ENCODE measurements at regions not wholly inside any gene's neighbourhood (a gene's known extent, or its start where the extent isn't known, plus 50 kb on each side); places are given as distances from the start of the nearest gene placed in this dataset.

- POLR2A ChIA-PET, result no interaction called here
Observed at GRCh38 chr12:76241371-76241770, 106.8 kb downstream of the BBS10 start.

GRCh38 chr12:76240281-76240680 lies 107.9 kb downstream of the BBS10 start:
- H3K4me3 ChIP-seq (ENCODE audit: low read length), result no peak overlapping the region
- no peak for DNase-seq
- Mint-ChIP-seq H3K4me3 (no peak overlapping the region), H3K27ac (no peak overlapping the region), H3K36me3 (no peaks in the 10 kb centered on the region), H3K27me3 (peaks cover 0 to 3% (median 2%) of the 10 kb centered on the region in 5 donors), H3K9me3 (no peaks in the 10 kb centered on the region), H3K4me1 (no peaks in the 10 kb centered on the region)
- H3K9me3 ChIP-seq (ENCODE audit: control insufficient read depth in 2 of 3, low read length in 3 of 3), result no peaks in the 10 kb centered on the region
- ChIA-PET CTCF (no interaction called here), POLR2A (no interaction called here)
- intact Hi-C loops (cut with micrococcal nuclease), result no loop called here
- H3K4me1 ChIP-seq (ENCODE audit: control insufficient read depth in 2 of 2, insufficient read depth in 2 of 2, low read length in 2 of 2), result no peaks in the 10 kb centered on the region
- H3K36me3 ChIP-seq (ENCODE audit: control insufficient read depth in 2 of 3, insufficient read depth in 3 of 3, low read length in 3 of 3), result no peaks in the 10 kb centered on the region
- no peak for ATAC-seq
- H3K27me3 ChIP-seq (ENCODE audit: control insufficient read depth in 2 of 2, insufficient read depth in 2 of 2, low read length in 2 of 2), result no peaks in the 10 kb centered on the region
- H3K27ac ChIP-seq (ENCODE audit: low read depth, low read length), result no peak overlapping the region

More at GRCh38 chr12:76241371-76241770, 106.8 kb downstream of the BBS10 start:
- H3K27ac ChIP-seq (ENCODE audit: low read depth, low read length), result no peak overlapping the region
- Mint-ChIP-seq H3K27ac (no peak overlapping the region), H3K36me3 (no peaks in the 10 kb centered on the region), H3K27me3 (peaks cover 0 to 7% (median 3%) of the 10 kb centered on the region in 5 donors), H3K4me3 (no peak overlapping the region), H3K4me1 (no peaks in the 10 kb centered on the region), H3K9me3 (no peaks in the 10 kb centered on the region)
- CTCF ChIA-PET, result no interaction called here
- H3K27me3 ChIP-seq (ENCODE audit: control insufficient read depth in 2 of 2, insufficient read depth in 2 of 2, low read length in 2 of 2), result no peaks in the 10 kb centered on the region
- intact Hi-C loops (cut with micrococcal nuclease), result no loop called here
- H3K36me3 ChIP-seq (ENCODE audit: control insufficient read depth in 2 of 3, insufficient read depth in 3 of 3, low read length in 3 of 3), result no peaks in the 10 kb centered on the region
- no peak overlapping the region for H3K4me3 ChIP-seq (ENCODE audit: low read length)
- H3K9me3 ChIP-seq (ENCODE audit: control insufficient read depth in 2 of 3, low read length in 3 of 3), result no peaks in the 10 kb centered on the region
- DNase-seq (no peak), ATAC-seq (no peak)
- H3K4me1 ChIP-seq (ENCODE audit: control insufficient read depth in 2 of 2, insufficient read depth in 2 of 2, low read length in 2 of 2), result no peaks in the 10 kb centered on the region

GRCh38 chr12:76238688-76239087 lies 109.5 kb downstream of the BBS10 start:
- Histone ChIP-seq H3K9me3 (ENCODE audit: control insufficient read depth in 2 of 3, low read length in 3 of 3) (no peaks in the 10 kb centered on the region), H3K27ac (ENCODE audit: low read depth, low read length) (no peak overlapping the region), H3K4me3 (ENCODE audit: low read length) (no peak overlapping the region), H3K4me1 (ENCODE audit: control insufficient read depth in 2 of 2, insufficient read depth in 2 of 2, low read length in 2 of 2) (no peaks in the 10 kb centered on the region), H3K36me3 (ENCODE audit: control insufficient read depth in 2 of 3, insufficient read depth in 3 of 3, low read length in 3 of 3) (no peaks in the 10 kb centered on the region), H3K27me3 (ENCODE audit: control insufficient read depth in 2 of 2, insufficient read depth in 2 of 2, low read length in 2 of 2) (no peaks in the 10 kb centered on the region)
- ChIA-PET CTCF (no interaction called here), POLR2A (no interaction called here)
- DNase-seq (no peak), ATAC-seq (no peak)
- Mint-ChIP-seq H3K36me3 (no peaks in the 10 kb centered on the region), H3K4me1 (no peaks in the 10 kb centered on the region), H3K4me3 (no peak overlapping the region), H3K27me3 (peaks cover 0 to 8% (median 4%) of the 10 kb centered on the region in 5 donors), H3K27ac (no peak overlapping the region), H3K9me3 (no peaks in the 10 kb centered on the region)
- intact Hi-C loops (cut with micrococcal nuclease), result no loop called here

GRCh38 chr12:76237086-76237701 lies 111.0 kb downstream of the BBS10 start:
- H3K36me3 Mint-ChIP-seq, result no peaks in the 10 kb centered on the region
- POLR2A ChIA-PET, result no interaction called here
- CTCF ChIA-PET, result no interaction called here
- DNase-seq (no peak), ATAC-seq (no peak)
- no peak overlapping the region for H3K4me3 ChIP-seq (ENCODE audit: low read length)
- H3K36me3 ChIP-seq (ENCODE audit: control insufficient read depth in 2 of 3, insufficient read depth in 3 of 3, low read length in 3 of 3), result no peaks in the 10 kb centered on the region
- no peak overlapping the region for H3K4me3 Mint-ChIP-seq
- H3K27ac Mint-ChIP-seq, result no peak overlapping the region
- H3K4me1 ChIP-seq (ENCODE audit: control insufficient read depth in 2 of 2, insufficient read depth in 2 of 2, low read length in 2 of 2), result no peaks in the 10 kb centered on the region
- no peaks in the 10 kb centered on the region for H3K4me1 Mint-ChIP-seq
- peaks cover 0 to 9% (median 4%) of the 10 kb centered on the region in 5 donors for H3K27me3 Mint-ChIP-seq
- H3K27ac ChIP-seq (ENCODE audit: low read depth, low read length), result no peak overlapping the region
- H3K9me3 ChIP-seq (ENCODE audit: control insufficient read depth in 2 of 3, low read length in 3 of 3), result no peaks in the 10 kb centered on the region
- intact Hi-C loops (cut with micrococcal nuclease), result no loop called here
- H3K9me3 Mint-ChIP-seq, result no peaks in the 10 kb centered on the region
- no peaks in the 10 kb centered on the region for H3K27me3 ChIP-seq (ENCODE audit: control insufficient read depth in 2 of 2, insufficient read depth in 2 of 2, low read length in 2 of 2)

GRCh38 chr12:76236640-76237039 lies 111.6 kb downstream of the BBS10 start:
- no peaks in the 10 kb centered on the region for H3K36me3 Mint-ChIP-seq
- H3K9me3 ChIP-seq (ENCODE audit: control insufficient read depth in 2 of 3, low read length in 3 of 3), result no peaks in the 10 kb centered on the region
- no peaks in the 10 kb centered on the region for H3K9me3 Mint-ChIP-seq
- H3K27me3 Mint-ChIP-seq, result peaks cover 0 to 9% (median 4%) of the 10 kb centered on the region in 5 donors
- CTCF ChIA-PET, result no interaction called here
- H3K27me3 ChIP-seq (ENCODE audit: control insufficient read depth in 2 of 2, insufficient read depth in 2 of 2, low read length in 2 of 2), result no peaks in the 10 kb centered on the region
- H3K36me3 ChIP-seq (ENCODE audit: control insufficient read depth in 2 of 3, insufficient read depth in 3 of 3, low read length in 3 of 3), result no peaks in the 10 kb centered on the region
- H3K4me3 ChIP-seq (ENCODE audit: low read length), result no peak overlapping the region
- H3K27ac ChIP-seq (ENCODE audit: low read depth, low read length), result no peak overlapping the region
- DNase-seq, result no peak
- no peak overlapping the region for H3K4me3 Mint-ChIP-seq
- no peak for ATAC-seq
- POLR2A ChIA-PET, result no interaction called here
- intact Hi-C loops (cut with micrococcal nuclease), result no loop called here
- no peaks in the 10 kb centered on the region for H3K4me1 ChIP-seq (ENCODE audit: control insufficient read depth in 2 of 2, insufficient read depth in 2 of 2, low read length in 2 of 2)
- no peaks in the 10 kb centered on the region for H3K4me1 Mint-ChIP-seq
- no peak overlapping the region for H3K27ac Mint-ChIP-seq

- Mint-ChIP-seq H3K27ac (no peak overlapping the region), H3K9me3 (no peaks in the 10 kb centered on the region), H3K4me3 (no peak overlapping the region), H3K27me3 (peaks cover 0 to 17% (median 6%) of the 10 kb centered on the region in 5 donors), H3K36me3 (no peaks in the 10 kb centered on the region), H3K4me1 (no peaks in the 10 kb centered on the region)
- no peaks in the 10 kb centered on the region for H3K4me1 ChIP-seq (ENCODE audit: control insufficient read depth in 2 of 2, insufficient read depth in 2 of 2, low read length in 2 of 2)
- no peak overlapping the region for H3K4me3 ChIP-seq (ENCODE audit: low read length)
- no peak overlapping the region for H3K27ac ChIP-seq (ENCODE audit: low read depth, low read length)
- H3K36me3 ChIP-seq (ENCODE audit: control insufficient read depth in 2 of 3, insufficient read depth in 3 of 3, low read length in 3 of 3), result no peaks in the 10 kb centered on the region
- CTCF ChIA-PET, result no interaction called here
- POLR2A ChIA-PET, result no interaction called here
- H3K27me3 ChIP-seq (ENCODE audit: control insufficient read depth in 2 of 2, insufficient read depth in 2 of 2, low read length in 2 of 2), result no peaks in the 10 kb centered on the region
- no peaks in the 10 kb centered on the region for H3K9me3 ChIP-seq (ENCODE audit: control insufficient read depth in 2 of 3, low read length in 3 of 3)
- intact Hi-C loops (cut with micrococcal nuclease), result no loop called here
- ATAC-seq (no peak), DNase-seq (no peak)
Observed at GRCh38 chr12:76234741-76235140, 113.5 kb downstream of the BBS10 start.

- H3K4me1 Mint-ChIP-seq, result no peaks in the 10 kb centered on the region
- Histone ChIP-seq H3K9me3 (ENCODE audit: control insufficient read depth in 2 of 3, low read length in 3 of 3) (no peaks in the 10 kb centered on the region), H3K27me3 (ENCODE audit: control insufficient read depth in 2 of 2, insufficient read depth in 2 of 2, low read length in 2 of 2) (no peaks in the 10 kb centered on the region), H3K4me3 (ENCODE audit: low read length) (no peak overlapping the region), H3K27ac (ENCODE audit: low read depth, low read length) (no peak overlapping the region), H3K4me1 (ENCODE audit: control insufficient read depth in 2 of 2, insufficient read depth in 2 of 2, low read length in 2 of 2) (no peaks in the 10 kb centered on the region), H3K36me3 (ENCODE audit: control insufficient read depth in 2 of 3, insufficient read depth in 3 of 3, low read length in 3 of 3) (no peaks in the 10 kb centered on the region)
- no peak overlapping the region for H3K4me3 Mint-ChIP-seq
- peaks cover 0 to 17% (median 6%) of the 10 kb centered on the region in 5 donors for H3K27me3 Mint-ChIP-seq
- POLR2A ChIA-PET, result no interaction called here
- no peaks in the 10 kb centered on the region for H3K36me3 Mint-ChIP-seq
- DNase-seq (no peak), ATAC-seq (no peak)
- H3K9me3 Mint-ChIP-seq, result no peaks in the 10 kb centered on the region
- H3K27ac Mint-ChIP-seq, result no peak overlapping the region
- CTCF ChIA-PET, result no interaction called here
- intact Hi-C loops (cut with micrococcal nuclease), result no loop called here
Observed at GRCh38 chr12:76232013-76232412, 116.2 kb downstream of the BBS10 start.
